ENCODE measurements at regions not wholly inside any gene's neighbourhood (a gene's known extent, or its start where the extent isn't known, plus 50 kb on each side); places are given as distances from the start of the nearest gene placed in this dataset.

- no peak overlapping the region for H3K27ac Mint-ChIP-seq
- H3K27me3 Mint-ChIP-seq, result no peaks in the 10 kb centered on the region
- DNase-seq, result no peak
- CTCF ChIA-PET, result no interaction called here
- H3K9me3 Mint-ChIP-seq, result no peaks in the 10 kb centered on the region
- H3K4me3 Mint-ChIP-seq, result no peak overlapping the region
- H3K4me1 Mint-ChIP-seq, result no peaks in the 10 kb centered on the region
- H3K36me3 Mint-ChIP-seq, result no peaks in the 10 kb centered on the region
Measured at GRCh38 chr4:133800966-133801365, 400.6 kb downstream of the PABPC4L start.

GRCh38 chr4:133799717-133800315 is 401.8 kb downstream of the PABPC4L start:
- no peak overlapping the region for H3K4me3 Mint-ChIP-seq
- H3K27ac Mint-ChIP-seq, result no peak overlapping the region
- H3K4me1 Mint-ChIP-seq, result no peaks in the 10 kb centered on the region
- H3K36me3 Mint-ChIP-seq, result no peaks in the 10 kb centered on the region
- H3K27me3 Mint-ChIP-seq, result no peaks in the 10 kb centered on the region
- H3K9me3 Mint-ChIP-seq, result no peaks in the 10 kb centered on the region
- no peak for DNase-seq
- CTCF ChIA-PET, result no interaction called here

GRCh38 chr4:133777661-133778060 is 423.9 kb downstream of the PABPC4L start:
- DNase-seq, result no peak

GRCh38 chr4:133776961-133777360 is 424.6 kb downstream of the PABPC4L start:
- Mint-ChIP-seq H3K4me3 (no peak overlapping the region), H3K36me3 (no peaks in the 10 kb centered on the region), H3K27me3 (no peaks in the 10 kb centered on the region), H3K27ac (no peak overlapping the region), H3K4me1 (no peaks in the 10 kb centered on the region), H3K9me3 (peaks cover 5% of the 10 kb centered on the region)
- CTCF ChIA-PET, result no interaction called here
- no peak for DNase-seq

More at GRCh38 chr4:133777661-133778060, 423.9 kb downstream of the PABPC4L start:
- Mint-ChIP-seq H3K9me3 (no peaks in the 10 kb centered on the region), H3K27ac (no peak overlapping the region), H3K4me1 (no peaks in the 10 kb centered on the region), H3K27me3 (no peaks in the 10 kb centered on the region), H3K36me3 (no peaks in the 10 kb centered on the region), H3K4me3 (no peak overlapping the region)
- CTCF ChIA-PET, result no interaction called here

GRCh38 chr4:133776503-133776902 is 425.1 kb downstream of the PABPC4L start:
- CTCF ChIA-PET, result no interaction called here
- no peak for DNase-seq
- no peaks in the 10 kb centered on the region for H3K27me3 Mint-ChIP-seq

GRCh38 chr4:133775881-133776280 is 425.7 kb downstream of the PABPC4L start:
- no peaks in the 10 kb centered on the region for H3K27me3 Mint-ChIP-seq
- no peak for DNase-seq
- no peaks in the 10 kb centered on the region for H3K4me1 Mint-ChIP-seq
- H3K4me3 Mint-ChIP-seq, result no peak overlapping the region
- CTCF ChIA-PET, result no interaction called here
- peaks cover 5% of the 10 kb centered on the region for H3K9me3 Mint-ChIP-seq
- no peak overlapping the region for H3K27ac Mint-ChIP-seq
- H3K36me3 Mint-ChIP-seq, result no peaks in the 10 kb centered on the region

More at GRCh38 chr4:133776503-133776902, 425.1 kb downstream of the PABPC4L start:
- Mint-ChIP-seq H3K9me3 (peaks cover 5% of the 10 kb centered on the region), H3K27ac (no peak overlapping the region), H3K36me3 (no peaks in the 10 kb centered on the region), H3K4me1 (no peaks in the 10 kb centered on the region), H3K4me3 (no peak overlapping the region)

- Mint-ChIP-seq H3K9me3 (peaks cover 5% of the 10 kb centered on the region), H3K27me3 (no peaks in the 10 kb centered on the region), H3K4me3 (no peak overlapping the region), H3K27ac (no peak overlapping the region), H3K4me1 (no peaks in the 10 kb centered on the region), H3K36me3 (no peaks in the 10 kb centered on the region)
- no peak for DNase-seq
- CTCF ChIA-PET, result no interaction called here
Measured at GRCh38 chr4:133775469-133775868, 426.1 kb downstream of the PABPC4L start.

- no peak for DNase-seq
- Mint-ChIP-seq H3K36me3 (no peaks in the 10 kb centered on the region), H3K27me3 (no peaks in the 10 kb centered on the region), H3K4me1 (no peaks in the 10 kb centered on the region), H3K4me3 (no peak overlapping the region), H3K27ac (no peak overlapping the region), H3K9me3 (peaks cover 8% of the 10 kb centered on the region)
- CTCF ChIA-PET, result no interaction called here
Measured at GRCh38 chr4:133759428-133759827, 442.2 kb downstream of the PABPC4L start.

- Mint-ChIP-seq H3K27me3 (no peaks in the 10 kb centered on the region), H3K36me3 (no peaks in the 10 kb centered on the region), H3K4me3 (no peak overlapping the region), H3K27ac (no peak overlapping the region), H3K9me3 (peaks cover 16% of the 10 kb centered on the region), H3K4me1 (no peaks in the 10 kb centered on the region)
- CTCF ChIA-PET, result no interaction called here
- DNase-seq, result no peak
Measured at GRCh38 chr4:133741766-133742165, 459.8 kb downstream of the PABPC4L start.

GRCh38 chr4:133720001-133720400 is 481.6 kb downstream of the PABPC4L start:
- Mint-ChIP-seq H3K4me3 (no peak overlapping the region), H3K4me1 (no peaks in the 10 kb centered on the region), H3K9me3 (peaks cover 7% of the 10 kb centered on the region), H3K27me3 (no peaks in the 10 kb centered on the region), H3K36me3 (no peaks in the 10 kb centered on the region), H3K27ac (no peak overlapping the region)
- no peak for DNase-seq
- CTCF ChIA-PET, result no interaction called here

GRCh38 chr4:133719098-133719497 is 482.5 kb downstream of the PABPC4L start:
- Mint-ChIP-seq H3K27ac (no peak overlapping the region), H3K9me3 (peaks cover 7% of the 10 kb centered on the region), H3K4me1 (no peaks in the 10 kb centered on the region), H3K27me3 (no peaks in the 10 kb centered on the region), H3K36me3 (no peaks in the 10 kb centered on the region), H3K4me3 (no peak overlapping the region)
- DNase-seq, result no peak
- CTCF ChIA-PET, result no interaction called here

GRCh38 chr4:133714211-133714610 is 487.4 kb downstream of the PABPC4L start:
- no peak for DNase-seq
- H3K9me3 Mint-ChIP-seq, result peaks cover 7% of the 10 kb centered on the region
- no peaks in the 10 kb centered on the region for H3K27me3 Mint-ChIP-seq
- no peak overlapping the region for H3K27ac Mint-ChIP-seq
- CTCF ChIA-PET, result no interaction called here
- H3K4me1 Mint-ChIP-seq, result no peaks in the 10 kb centered on the region
- H3K36me3 Mint-ChIP-seq, result no peaks in the 10 kb centered on the region
- no peak overlapping the region for H3K4me3 Mint-ChIP-seq

GRCh38 chr4:133713340-133713739 is 488.2 kb downstream of the PABPC4L start:
- peaks cover 9% of the 10 kb centered on the region for H3K9me3 Mint-ChIP-seq
- no peak overlapping the region for H3K4me3 Mint-ChIP-seq
- DNase-seq, result no peak
- no peaks in the 10 kb centered on the region for H3K27me3 Mint-ChIP-seq
- H3K4me1 Mint-ChIP-seq, result no peaks in the 10 kb centered on the region
- H3K36me3 Mint-ChIP-seq, result no peaks in the 10 kb centered on the region
- no peak overlapping the region for H3K27ac Mint-ChIP-seq
- CTCF ChIA-PET, result no interaction called here

- no peak for DNase-seq
- H3K27ac Mint-ChIP-seq, result no peak overlapping the region
- H3K27me3 Mint-ChIP-seq, result no peaks in the 10 kb centered on the region
- H3K4me3 Mint-ChIP-seq, result no peak overlapping the region
- peaks cover 5% of the 10 kb centered on the region for H3K9me3 Mint-ChIP-seq
- H3K36me3 Mint-ChIP-seq, result no peaks in the 10 kb centered on the region
- H3K4me1 Mint-ChIP-seq, result no peaks in the 10 kb centered on the region
- CTCF ChIA-PET, result no interaction called here
Measured at GRCh38 chr4:133711817-133712216, 489.8 kb downstream of the PABPC4L start.

GRCh38 chr4:133694416-133694815 is 507.2 kb downstream of the PABPC4L start:
- Mint-ChIP-seq H3K9me3 (peaks cover 7% of the 10 kb centered on the region), H3K4me3 (no peak overlapping the region), H3K36me3 (no peaks in the 10 kb centered on the region), H3K27me3 (no peaks in the 10 kb centered on the region), H3K27ac (no peak overlapping the region), H3K4me1 (no peaks in the 10 kb centered on the region)
- CTCF ChIA-PET, result no interaction called here
- no peak for DNase-seq

GRCh38 chr4:133683967-133684366 is 517.6 kb downstream of the PABPC4L start:
- DNase-seq, result no peak
- Mint-ChIP-seq H3K4me3 (no peak overlapping the region), H3K4me1 (no peaks in the 10 kb centered on the region), H3K27ac (no peak overlapping the region), H3K27me3 (no peaks in the 10 kb centered on the region), H3K9me3 (peaks cover 20% of the 10 kb centered on the region), H3K36me3 (no peaks in the 10 kb centered on the region)
- CTCF ChIA-PET, result no interaction called here
